ENCODE measurements at regions not wholly inside any gene's neighbourhood (a gene's known extent, or its start where the extent isn't known, plus 50 kb on each side); places are given as distances from the start of the nearest gene placed in this dataset.

- no peak for DNase-seq (ENCODE audit: low read depth in 2 of 2)
These were observed 365.8 kb upstream of the MYT1L start for GRCh38 chr2:2696733-2697455.

- no peak for DNase-seq (ENCODE audit: low read depth in 2 of 2)
These were observed 365.2 kb upstream of the MYT1L start for GRCh38 chr2:2696325-2696724.

GRCh38 chr2:2694746-2695145 is 363.7 kb upstream of the MYT1L start:
- no peak for DNase-seq (ENCODE audit: low read depth in 2 of 2)

- no peak for DNase-seq (ENCODE audit: low read depth in 2 of 2)
These were observed 361.7 kb upstream of the MYT1L start for GRCh38 chr2:2692599-2693389.

- DNase-seq (ENCODE audit: low read depth in 2 of 2), result no peak
These were observed 360.3 kb upstream of the MYT1L start for GRCh38 chr2:2691419-2691818.

GRCh38 chr2:2690985-2691384 is 359.9 kb upstream of the MYT1L start:
- no peak for DNase-seq (ENCODE audit: low read depth in 2 of 2)

- no peak for DNase-seq (ENCODE audit: low read depth in 2 of 2)
These were observed 358.2 kb upstream of the MYT1L start for GRCh38 chr2:2689306-2689705.

GRCh38 chr2:2688254-2688653 is 357.2 kb upstream of the MYT1L start:
- no peak for DNase-seq (ENCODE audit: low read depth in 2 of 2)

GRCh38 chr2:2687745-2688144 is 356.7 kb upstream of the MYT1L start:
- no peak for DNase-seq (ENCODE audit: low read depth in 2 of 2)

- no peak for DNase-seq (ENCODE audit: low read depth in 2 of 2)
These were observed 355.1 kb upstream of the MYT1L start for GRCh38 chr2:2686222-2686621.

GRCh38 chr2:2683606-2684224 is 352.6 kb upstream of the MYT1L start:
- DNase-seq (ENCODE audit: low read depth in 2 of 2), result no peak

- DNase-seq (ENCODE audit: low read depth in 2 of 2), result no peak
These were observed 351.7 kb upstream of the MYT1L start for GRCh38 chr2:2682700-2683342.

GRCh38 chr2:2681711-2682251 is 350.7 kb upstream of the MYT1L start:
- DNase-seq (ENCODE audit: low read depth in 2 of 2), result no peak

GRCh38 chr2:2681085-2681484 is 350.0 kb upstream of the MYT1L start:
- no peak for DNase-seq (ENCODE audit: low read depth in 2 of 2)

GRCh38 chr2:2674831-2675230 is 343.8 kb upstream of the MYT1L start:
- DNase-seq (ENCODE audit: low read depth in 2 of 2), result no peak

- DNase-seq (ENCODE audit: low read depth in 2 of 2), result no peak
These were observed 342.3 kb upstream of the MYT1L start for GRCh38 chr2:2673406-2673805.

- no peak for DNase-seq (ENCODE audit: low read depth in 2 of 2)
These were observed 341.2 kb upstream of the MYT1L start for GRCh38 chr2:2672249-2672648.

GRCh38 chr2:2671826-2672225 is 340.8 kb upstream of the MYT1L start:
- DNase-seq (ENCODE audit: low read depth in 2 of 2), result no peak

- no peak for DNase-seq (ENCODE audit: low read depth in 2 of 2)
These were observed 338.2 kb upstream of the MYT1L start for GRCh38 chr2:2669316-2669715.

- DNase-seq (ENCODE audit: low read depth in 2 of 2), result no peak
These were observed 337.7 kb upstream of the MYT1L start for GRCh38 chr2:2668681-2669265.

- DNase-seq (ENCODE audit: low read depth in 2 of 2), result no peak
These were observed 336.6 kb upstream of the MYT1L start for GRCh38 chr2:2667690-2668089.

- DNase-seq (ENCODE audit: low read depth in 2 of 2), result no peak
These were observed 334.7 kb upstream of the MYT1L start for GRCh38 chr2:2665834-2666133.
